Keratinocyte (primary cell): ENCODE measurements at regions not wholly inside any gene's neighbourhood (a gene's known extent, or its start where the extent isn't known, plus 50 kb on each side); places are given as distances from the start of the nearest gene placed in this dataset.

Experiments used
- DNase-seq: peaks from one replicate; pipeline ENCODE4 v3.0.0-alpha.2; 2011; ENCODE audit warnings: low read depth, missing footprints, low spot score
- FAIRE-seq: peaks from 2 replicates; lab custom pipeline; 2011; peaks lifted over from hg19 to GRCh38; lab: Jason Lieb, UNC
- H2AFZ ChIP-seq: 2 replicates; pipeline ENCODE4 v1.6.0; 2012; ENCODE audit warnings: low read length, control low read depth, inconsistent platforms; ENCODE audit not compliant: control insufficient read depth
- H3K27ac ChIP-seq: 2 replicates; pipeline ENCODE4 v1.5.1; 2011; ENCODE audit warnings: low read length; ENCODE audit not compliant: control insufficient read depth, insufficient read depth
- H3K27me3 ChIP-seq: 3 replicates; pipeline ENCODE4 v1.6.0; 2011; ENCODE audit warnings: low read length; ENCODE audit not compliant: control insufficient read depth, insufficient read depth; ENCODE audit errors: extremely low read depth
- H3K36me3 ChIP-seq, 2 experiments: 2 replicates in 1 of 2; 3 replicates in 1 of 2; pipeline ENCODE4 v1.5.1; 2011; ENCODE audit warnings: low read length in 2 of 2, mild to moderate bottlenecking in 1 of 2; ENCODE audit not compliant: control insufficient read depth in 2 of 2, insufficient read depth in 2 of 2; ENCODE audit errors: extremely low read depth in 1 of 2
- H3K4me1 ChIP-seq: 3 replicates; pipeline ENCODE4 v1.5.1; 2011; ENCODE audit warnings: low read length; ENCODE audit not compliant: control insufficient read depth, insufficient read depth; ENCODE audit errors: extremely low read depth
- H3K4me2 ChIP-seq: 3 replicates; pipeline ENCODE4 v1.6.0; 2011; ENCODE audit warnings: low read depth, low read length; ENCODE audit not compliant: control insufficient read depth, insufficient read depth; ENCODE audit errors: extremely low read depth
- H3K4me3 ChIP-seq, 3 experiments: fragments of 200-600 bp in 1 of 3; sonication (generic) in 1 of 3; 2 replicates in 2 of 3; 3 replicates in 1 of 3; pipeline ENCODE4 v1.5.1; 2011 to 2016; ENCODE audit warnings: low read length in 3 of 3, mild to moderate bottlenecking in 3 of 3, control low read depth in 2 of 3, inconsistent platforms in 1 of 3, low read depth in 1 of 3, mixed read lengths in 1 of 3, mixed run types in 1 of 3, moderate library complexity in 1 of 3; ENCODE audit not compliant: control insufficient read depth in 2 of 3, insufficient read depth in 2 of 3; ENCODE audit errors: extremely low read depth in 1 of 3
- H3K79me2 ChIP-seq: 2 replicates; pipeline ENCODE4 v1.6.0; 2012; ENCODE audit warnings: low read length; ENCODE audit not compliant: control insufficient read depth, insufficient read depth
- H3K9ac ChIP-seq: 3 replicates; pipeline ENCODE4 v1.6.0; 2011; ENCODE audit warnings: low read length; ENCODE audit not compliant: control insufficient read depth, insufficient read depth; ENCODE audit errors: extremely low read depth
- H3K9me1 ChIP-seq: 3 replicates; pipeline ENCODE4 v1.6.0; 2011; ENCODE audit warnings: low read length; ENCODE audit not compliant: control insufficient read depth, insufficient read depth; ENCODE audit errors: extremely low read depth
- H3K9me3 ChIP-seq: 2 replicates; pipeline ENCODE4 v1.5.1; 2012; ENCODE audit warnings: low read depth, low read length; ENCODE audit not compliant: control insufficient read depth
- H4K20me1 ChIP-seq: 3 replicates; pipeline ENCODE4 v1.6.0; 2011; ENCODE audit warnings: low read length; ENCODE audit not compliant: control insufficient read depth, insufficient read depth; ENCODE audit errors: extremely low read depth
- CTCF ChIP-seq, 3 experiments: IDR thresholded peaks in 1 of 3; conservative IDR thresholded peaks in 1 of 3; optimal IDR thresholded peaks in 1 of 3; 2 replicates in 2 of 3; 3 replicates in 1 of 3; pipeline versions ENCODE3 to v1.5.1; 2011; ENCODE audit warnings: low read length in 3 of 3, mild to moderate bottlenecking in 3 of 3, moderate library complexity in 2 of 3, control low read depth in 1 of 3, inconsistent platforms in 1 of 3; ENCODE audit not compliant: insufficient read depth in 2 of 3; ENCODE audit errors: extremely low read depth in 1 of 3
- EZH2 ChIP-seq: IDR thresholded peaks from one replicate; pipeline ENCODE4 v1.6.1; 2012; ENCODE audit warnings: inconsistent platforms, mild to moderate bottlenecking, low read length, moderate library complexity
- dilution Hi-C: fragments of 300-500 bp; cut with MboI; formaldehyde crosslinking; loops from one replicate; pipeline ENCODE4 v1.7.0; 2020; ENCODE audit warnings: low sequenced_read_pairs; ENCODE audit not compliant: extremely low pct_ligation_motif_present

DNA sequence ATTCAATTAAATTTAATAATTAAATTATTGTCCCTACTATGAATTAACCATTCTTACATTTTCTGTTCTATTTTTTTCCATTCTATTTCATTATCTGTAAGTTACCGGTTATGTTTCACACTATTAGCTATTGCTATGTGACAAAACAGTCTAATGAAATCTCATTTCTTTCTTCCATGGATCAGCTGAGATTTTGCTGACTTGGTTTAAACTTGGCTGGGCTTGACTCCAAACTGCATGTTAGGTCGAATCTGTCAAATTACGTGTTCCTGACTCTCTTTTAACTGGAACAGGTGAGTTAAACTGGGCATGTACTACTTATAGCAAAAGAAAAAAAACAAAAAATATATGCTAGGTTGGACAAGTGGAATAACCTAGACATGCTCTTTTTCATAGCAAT lies 1464.4 kb downstream of the OLFM4 start:
- Histone ChIP-seq H3K4me1 (no peaks in the 10 kb centered on the region), H3K4me3 (no peak overlapping the region), H3K9me1 (no peaks in the 10 kb centered on the region), H3K79me2 (no peaks in the 10 kb centered on the region), H3K9ac (no peak overlapping the region), H4K20me1 (no peaks in the 10 kb centered on the region), H3K27me3 (no peaks in the 10 kb centered on the region), H3K36me3 (no peaks in the 10 kb centered on the region), H3K9me3 (no peaks in the 10 kb centered on the region), H3K27ac (no peak overlapping the region), H2AFZ (no peak overlapping the region), H3K4me2 (no peak overlapping the region)
- FAIRE-seq = no peak
- DNase-seq = no peak
- TF ChIP-seq CTCF (optimal IDR thresholded peaks at IDR 0.05 in 1 of 3, IDR thresholded peaks at IDR 0.05 in 1 of 3, conservative IDR thresholded peaks at IDR 0.05 in 1 of 3; ENCODE audit: extremely low read depth in 1 of 3, insufficient read depth in 2 of 3, low read length in 3 of 3) (no peak), EZH2 (no peak)
- dilution Hi-C loops = no loop called here

DNA sequence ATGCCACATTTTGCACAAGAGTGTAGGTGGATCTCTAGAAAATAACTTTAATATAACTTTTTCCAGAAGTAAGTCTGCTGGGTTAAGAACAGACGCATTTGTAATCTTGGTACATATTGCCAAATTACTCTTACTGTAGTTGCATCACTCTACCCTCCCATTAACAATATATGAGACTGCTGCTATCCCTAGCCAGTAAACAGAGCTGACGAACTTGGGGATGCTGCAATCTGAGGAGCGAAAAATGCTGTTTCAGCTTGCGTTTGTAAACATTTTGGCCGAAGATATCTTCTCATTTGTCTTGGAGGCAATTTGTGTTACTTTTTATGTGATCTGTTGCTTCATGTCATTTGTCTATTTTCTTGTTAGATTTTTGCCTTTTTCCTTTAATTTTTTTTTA lies 1482.8 kb downstream of the OLFM4 start:
- H3K36me3 ChIP-seq = no peaks in the 10 kb centered on the region
- no peaks in the 10 kb centered on the region for H3K27me3 ChIP-seq
- dilution Hi-C loops = no loop called here
- no peaks in the 10 kb centered on the region for H3K4me1 ChIP-seq
- H3K27ac ChIP-seq = no peak overlapping the region
- no peak overlapping the region for H3K4me2 ChIP-seq
- no peak for DNase-seq
- H3K9ac ChIP-seq = no peak overlapping the region
- H3K79me2 ChIP-seq = no peaks in the 10 kb centered on the region
- no peaks in the 10 kb centered on the region for H4K20me1 ChIP-seq
- H3K4me3 ChIP-seq = no peak overlapping the region
- H3K9me3 ChIP-seq = no peaks in the 10 kb centered on the region
- no peak for FAIRE-seq
- TF ChIP-seq CTCF (optimal IDR thresholded peaks at IDR 0.05 in 1 of 3, IDR thresholded peaks at IDR 0.05 in 1 of 3, conservative IDR thresholded peaks at IDR 0.05 in 1 of 3; ENCODE audit: extremely low read depth in 1 of 3, insufficient read depth in 2 of 3, low read length in 3 of 3) (no peak), EZH2 (no peak)
- no peak overlapping the region for H2AFZ ChIP-seq
- no peaks in the 10 kb centered on the region for H3K9me1 ChIP-seq
